GM18502 (cell line): ENCODE measurements at regions not wholly inside any gene's neighbourhood (a gene's known extent, or its start where the extent isn't known, plus 50 kb on each side); places are given as distances from the start of the nearest gene placed in this dataset.

Experiments
- ATAC-seq: cut with Tn5 transposase; IDR thresholded peaks from one replicate; pipeline ENCODE4 v1.9.1; 2021; ENCODE audit warnings: mild to moderate bottlenecking; ENCODE audit not compliant: unreplicated experiment, poor library complexity

DNA sequence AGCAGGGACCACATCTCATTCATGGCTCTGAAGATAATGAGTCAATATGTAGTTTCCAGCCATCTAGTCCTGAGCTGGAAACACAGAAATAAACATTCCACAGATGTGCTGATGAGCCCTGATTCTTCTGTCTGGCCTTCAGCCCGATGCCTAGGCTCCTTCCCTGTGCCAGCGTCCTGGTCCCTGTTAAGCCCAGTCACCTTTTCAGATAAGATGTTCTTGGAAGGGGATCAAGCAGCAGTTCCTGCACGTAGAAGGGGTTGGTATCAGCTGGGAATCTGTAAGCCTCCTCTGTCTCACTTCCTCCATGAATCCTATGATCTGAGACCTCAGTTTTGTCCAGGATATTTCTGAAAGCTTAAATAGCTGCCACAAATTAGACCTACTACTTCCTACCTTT, 149.3 kb downstream of the TTC32 start:
- no peak for ATAC-seq

DNA sequence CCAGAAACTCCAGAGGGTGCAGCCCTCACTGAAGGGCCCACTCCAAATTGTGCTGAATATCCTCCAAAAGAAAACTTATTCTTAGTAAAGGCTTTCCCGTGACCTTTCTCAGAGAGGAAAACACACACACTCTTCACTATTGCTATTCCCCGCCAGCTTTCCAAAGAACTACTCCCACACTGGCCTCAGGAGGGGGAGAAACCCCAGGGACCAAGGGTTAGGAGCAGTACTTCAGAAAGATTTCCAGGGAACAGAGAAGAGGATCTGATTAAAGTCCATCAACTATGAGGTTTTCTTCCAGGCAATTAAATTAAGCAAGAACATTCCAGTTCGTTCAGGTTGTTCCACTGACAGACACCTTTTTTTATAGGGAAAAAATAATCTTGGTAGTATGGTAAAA, 150.2 kb downstream of the TTC32 start:
- no peak for ATAC-seq

DNA sequence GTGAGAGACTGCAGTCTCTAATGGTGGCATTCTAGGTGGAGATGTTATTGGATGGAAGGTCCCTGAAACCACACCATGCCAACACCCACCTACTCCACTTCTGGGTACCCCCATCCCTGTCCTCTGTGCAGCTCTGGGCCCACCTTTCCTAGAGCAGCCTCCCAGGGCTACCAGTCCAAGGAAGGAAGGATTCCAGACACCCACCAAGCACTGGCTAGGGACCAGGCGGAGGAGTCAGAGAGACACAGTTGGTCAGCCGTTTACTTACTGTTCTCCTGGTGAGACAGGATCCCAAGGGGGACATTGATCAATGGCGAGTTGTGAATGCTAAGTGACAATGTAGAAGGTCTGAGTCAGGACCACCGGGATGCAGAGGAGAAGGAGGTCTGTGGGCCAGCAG, 151.6 kb downstream of the TTC32 start:
- no peak for ATAC-seq

DNA sequence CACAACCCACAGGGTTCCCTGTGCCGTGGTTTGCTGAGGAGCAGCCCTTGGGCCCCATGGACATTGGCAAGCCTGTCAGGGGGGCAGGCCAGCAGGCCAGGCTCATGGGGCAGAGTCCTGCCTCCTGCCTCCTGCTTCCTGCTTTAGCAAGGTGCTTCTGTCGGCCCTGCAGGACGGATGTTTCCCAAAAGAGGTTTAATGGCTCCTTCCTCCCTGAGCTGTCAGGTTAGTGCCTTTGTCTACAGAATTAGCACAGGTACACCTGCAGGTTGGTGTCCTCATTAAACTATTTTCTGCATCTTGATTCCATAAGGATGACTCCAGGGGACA, 152.3 kb downstream of the TTC32 start:
- no peak for ATAC-seq

DNA sequence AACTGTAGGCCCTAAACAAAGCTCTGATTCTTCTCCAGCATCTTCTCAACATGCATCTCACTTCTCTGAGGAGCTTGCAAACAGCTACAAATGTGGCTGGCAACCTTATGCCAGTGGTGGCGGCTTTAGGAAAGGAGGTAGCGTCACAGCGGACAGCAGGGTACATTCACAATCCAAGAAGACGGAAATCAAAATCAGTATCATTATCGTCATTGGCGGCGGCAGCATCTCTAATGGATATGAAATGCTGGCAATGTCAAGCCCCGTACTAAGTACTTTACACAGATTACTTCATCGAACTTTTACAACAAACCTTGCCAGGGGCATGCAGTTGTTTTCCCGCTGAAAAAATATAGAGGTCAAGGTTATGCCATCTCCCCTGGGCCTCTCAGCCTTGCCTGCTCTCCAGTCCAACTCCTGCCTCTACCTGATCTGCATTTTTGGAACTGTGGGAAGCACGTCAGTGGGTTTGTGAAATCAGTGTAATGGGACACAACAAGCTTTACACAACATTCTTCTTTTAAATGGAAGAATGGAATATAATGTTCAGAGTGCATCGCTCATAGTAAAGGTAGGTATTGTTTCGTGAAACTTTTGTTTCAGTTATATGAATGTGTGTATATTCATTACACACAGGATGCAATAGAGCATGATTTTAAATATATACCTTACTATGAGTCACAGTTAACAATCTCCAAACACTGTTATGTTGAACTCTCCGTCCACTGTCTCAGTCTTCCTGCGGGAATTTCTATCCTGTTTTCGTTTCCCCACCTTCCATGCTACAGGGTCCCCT, 152.9 kb downstream of the TTC32 start:
- no peak for ATAC-seq

DNA sequence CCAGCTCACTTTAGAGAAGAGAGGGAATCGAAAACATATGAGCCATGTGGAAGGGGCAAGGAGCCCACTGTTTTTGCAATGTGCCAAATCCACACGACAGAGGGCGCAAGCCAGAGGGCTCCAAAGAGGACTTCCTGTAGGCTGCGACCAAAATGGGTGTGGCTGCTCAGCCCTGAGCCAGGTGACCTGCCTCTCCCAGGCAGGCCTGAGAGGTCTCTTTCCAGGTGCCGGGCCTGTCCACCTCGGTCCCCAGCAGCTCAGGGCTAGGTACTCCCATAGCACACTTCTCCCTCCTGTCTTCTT, 153.8 kb downstream of the TTC32 start:
- ATAC-seq: no peak

DNA sequence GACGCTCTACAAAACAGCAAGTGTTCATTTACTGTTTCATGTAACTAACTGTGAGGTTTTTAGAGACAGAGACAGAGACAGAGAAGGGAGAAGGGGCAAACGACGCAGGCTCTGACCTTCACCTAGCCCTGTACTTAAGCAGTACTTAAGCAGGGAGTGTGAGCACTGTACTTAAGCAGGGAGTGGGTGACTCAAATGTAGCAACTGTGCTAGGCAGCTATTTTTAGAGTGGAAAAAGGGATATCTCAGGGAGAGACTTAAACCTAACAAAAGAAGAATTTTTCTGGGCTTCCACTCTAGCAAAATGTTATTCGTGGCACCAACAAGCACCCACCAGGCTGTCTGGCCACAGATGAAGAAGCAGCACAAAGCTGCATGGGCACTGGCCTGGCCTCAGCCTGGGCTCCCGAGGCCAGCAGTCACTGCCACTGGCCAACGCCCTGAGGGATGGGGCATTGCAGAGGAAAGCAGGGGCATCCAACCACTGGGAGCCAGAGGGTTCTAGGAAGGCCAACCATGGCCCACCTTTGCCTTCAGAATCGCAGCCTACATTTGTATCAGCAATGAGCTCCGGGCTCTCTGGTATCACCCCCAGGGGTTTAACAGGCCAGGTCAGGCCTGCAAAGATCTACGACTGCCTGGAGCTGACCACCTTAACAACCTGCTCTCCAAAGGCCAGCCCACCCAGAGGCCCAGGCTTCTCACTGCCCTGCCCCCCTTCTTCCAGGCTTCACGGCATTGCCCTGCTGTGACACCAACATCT, 154.3 kb downstream of the TTC32 start:
- no peak for ATAC-seq

DNA sequence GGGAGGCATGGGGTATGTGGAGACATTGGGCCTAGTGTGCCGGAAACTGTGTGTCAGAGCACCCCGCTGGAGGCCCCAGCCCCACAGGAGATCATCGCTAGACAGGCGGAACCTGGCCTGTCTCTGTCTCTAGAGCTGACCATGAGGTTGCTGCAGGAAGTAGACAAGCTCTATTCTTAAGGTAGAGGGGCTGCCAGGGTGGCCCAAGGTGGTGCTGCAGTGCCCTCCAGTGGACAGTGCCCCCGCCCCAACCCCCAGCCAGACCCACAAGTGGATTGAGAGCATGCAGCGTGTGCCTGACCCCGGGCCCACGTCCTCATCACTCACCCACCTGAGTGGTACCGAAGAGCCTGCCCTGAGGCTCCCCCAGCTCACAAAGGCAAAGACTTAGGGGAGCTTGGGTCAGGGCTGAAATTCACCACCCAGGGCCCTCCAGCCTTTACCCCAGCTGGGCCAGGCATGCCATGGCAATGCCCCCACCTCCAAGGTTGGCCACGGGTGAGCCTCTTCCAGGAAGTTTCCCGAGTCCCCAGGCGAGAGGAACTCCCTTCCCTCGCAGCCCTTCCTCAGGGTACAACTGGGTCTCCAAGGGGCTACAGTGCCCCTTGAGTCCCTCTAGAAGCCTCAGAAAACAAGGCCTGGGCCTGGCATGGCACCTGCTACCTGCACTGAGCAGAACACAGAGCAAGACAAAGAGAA, 155.0 kb downstream of the TTC32 start:
- ATAC-seq: no peak

DNA sequence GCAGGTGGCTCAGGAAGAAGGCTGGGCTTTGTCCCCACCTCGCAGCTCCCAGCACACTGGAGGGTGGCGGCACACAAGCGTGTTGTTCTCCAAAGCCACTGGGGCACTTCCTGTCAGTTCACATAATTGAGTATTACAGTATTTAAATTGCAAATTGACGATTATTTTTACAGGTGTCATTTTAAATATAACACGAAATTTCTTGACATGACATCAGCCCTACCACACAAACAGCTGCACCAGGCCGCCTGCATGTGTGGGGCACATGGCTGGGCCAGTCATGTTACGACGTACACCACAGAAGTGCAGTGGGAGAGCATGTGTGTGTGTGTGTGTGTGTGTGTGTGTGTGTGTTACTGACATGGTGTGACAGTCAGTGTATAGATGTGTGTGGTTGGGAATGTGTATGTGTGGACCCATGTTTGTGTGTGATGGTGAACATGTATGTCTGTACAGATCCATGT, 155.6 kb downstream of the TTC32 start:
- ATAC-seq: no peak

DNA sequence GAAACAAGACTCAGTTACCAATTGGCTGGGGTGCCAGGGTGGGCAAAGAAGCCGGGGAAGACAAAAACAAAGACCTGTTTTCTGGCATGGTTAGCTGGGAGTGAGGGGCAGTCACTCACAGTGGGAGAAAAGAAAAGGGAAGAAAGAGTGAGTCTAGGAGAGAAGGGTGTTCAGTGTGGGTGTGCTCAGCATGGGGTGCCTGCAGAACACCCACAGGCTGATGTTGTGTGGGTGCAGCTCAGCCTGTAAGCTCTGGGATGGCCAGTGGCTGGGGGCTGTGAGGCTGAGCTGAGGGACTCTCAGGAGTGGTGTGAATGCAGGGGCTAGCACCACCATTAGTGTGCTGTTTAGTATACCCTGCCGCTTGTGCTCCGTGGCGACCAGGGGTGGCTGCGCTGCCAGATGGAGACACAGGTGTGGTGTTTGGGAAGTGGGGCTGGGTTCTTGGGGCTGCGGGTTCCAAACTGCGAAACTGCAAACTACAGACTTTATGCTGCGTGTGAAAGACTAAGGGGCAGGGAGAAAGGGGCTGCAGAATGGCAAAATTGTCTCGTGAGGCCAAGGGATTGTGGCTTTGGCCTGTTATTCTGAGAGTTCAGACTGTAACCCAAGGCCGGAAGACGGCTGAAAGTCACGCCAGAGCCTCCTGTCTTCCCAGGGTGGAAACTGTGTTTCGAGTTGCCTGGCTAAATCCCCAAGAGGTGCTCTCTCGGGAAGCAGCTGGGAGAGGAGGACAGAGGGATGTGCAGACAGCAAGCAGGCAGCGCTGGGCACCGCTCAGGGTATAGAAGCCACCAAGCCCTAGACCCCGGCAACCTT, 156.3 kb downstream of the TTC32 start:
- ATAC-seq: no peak

DNA sequence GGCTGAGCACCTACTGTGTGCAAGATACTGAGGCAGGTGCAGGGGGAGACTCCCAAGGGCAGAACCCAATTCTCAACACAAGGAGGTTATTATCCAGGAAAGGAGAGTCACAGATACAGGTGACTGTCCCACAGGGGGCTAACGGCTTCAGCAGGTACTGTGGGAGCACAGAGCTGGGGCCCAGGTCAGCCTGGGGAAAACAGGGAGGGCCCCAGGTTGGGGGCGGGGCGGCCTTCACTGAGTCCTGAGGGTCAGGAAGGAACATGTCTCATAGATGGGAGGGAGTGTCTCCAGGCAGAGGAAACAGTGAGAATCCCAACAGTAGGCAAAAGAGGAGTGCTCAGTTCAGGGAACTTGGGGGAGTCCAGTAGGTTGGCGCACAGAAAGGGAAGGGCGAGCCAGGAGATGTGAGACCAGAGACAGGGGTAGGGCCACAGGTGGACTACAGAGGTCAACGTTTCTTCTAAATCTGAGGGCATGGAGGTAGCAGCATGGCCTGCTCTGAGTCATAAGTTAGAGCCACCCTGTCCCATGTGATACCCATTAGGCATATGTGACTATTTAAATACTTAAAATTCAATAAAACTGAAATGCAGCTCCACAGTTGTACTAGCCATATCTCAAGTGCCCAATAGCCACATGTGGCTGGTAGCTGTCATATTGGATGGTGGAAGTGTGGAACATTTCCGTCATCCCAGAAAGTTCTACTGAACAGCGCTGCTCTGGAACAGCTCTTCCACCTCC, 157.2 kb downstream of the TTC32 start:
- ATAC-seq: no peak

DNA sequence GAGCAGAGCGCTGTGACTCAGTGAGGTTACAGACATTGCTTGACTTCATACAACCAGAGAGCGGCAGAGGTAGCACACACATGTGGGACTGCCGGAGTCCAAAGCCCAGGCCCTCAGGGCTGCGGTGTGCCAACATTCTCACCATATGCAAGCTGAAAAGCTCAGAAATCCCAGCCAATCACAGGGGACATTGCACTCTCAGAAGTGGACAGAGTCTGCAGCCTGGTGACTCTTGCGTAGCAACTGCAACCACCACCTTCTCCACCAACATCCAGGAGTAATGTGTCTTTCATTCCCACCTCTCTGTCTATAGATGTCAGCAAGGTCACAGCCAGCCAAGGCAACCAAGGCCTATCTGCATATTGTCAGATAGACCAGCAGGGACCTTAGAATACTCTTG, 158.1 kb downstream of the TTC32 start:
- no peak for ATAC-seq

DNA sequence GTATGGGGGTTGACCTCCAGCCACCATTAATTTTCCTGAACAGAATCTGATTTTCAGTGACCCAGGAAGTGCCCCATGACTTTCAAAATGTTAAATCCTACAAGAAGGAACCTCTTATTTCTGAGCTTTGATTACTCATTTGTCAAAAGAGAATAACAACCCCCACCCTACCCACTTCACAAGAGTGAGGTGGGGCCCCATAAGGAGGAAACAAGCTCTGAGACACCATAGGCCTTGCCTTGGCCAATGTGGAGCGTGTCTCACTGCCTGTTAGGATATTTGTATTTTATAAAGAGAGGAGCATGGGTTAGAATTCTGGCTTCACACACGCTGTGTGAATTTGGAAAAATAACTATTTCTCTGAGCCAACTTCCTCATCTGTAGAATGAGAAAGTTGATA, 158.9 kb downstream of the TTC32 start:
- ATAC-seq: no peak

DNA sequence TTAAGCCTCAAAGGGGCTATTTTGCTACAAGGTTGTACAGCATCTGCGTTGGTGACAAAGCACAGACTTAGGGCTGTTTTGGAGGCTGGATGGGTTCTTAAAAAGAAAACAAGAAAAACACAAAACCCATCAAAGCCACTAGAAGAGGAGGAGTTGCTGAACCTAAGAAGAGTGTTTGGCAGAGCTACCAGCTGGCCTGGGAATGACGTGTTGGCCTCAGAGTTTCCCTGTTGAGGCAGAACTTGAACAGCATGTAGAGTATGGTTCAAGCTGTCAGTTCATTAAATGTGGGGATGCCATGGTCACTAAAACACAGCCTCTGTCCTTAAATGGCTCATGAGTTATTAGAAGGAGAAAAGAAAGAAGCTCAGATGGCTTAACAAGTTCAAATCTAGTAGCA, 162.5 kb downstream of the TTC32 start:
- ATAC-seq: no peak

DNA sequence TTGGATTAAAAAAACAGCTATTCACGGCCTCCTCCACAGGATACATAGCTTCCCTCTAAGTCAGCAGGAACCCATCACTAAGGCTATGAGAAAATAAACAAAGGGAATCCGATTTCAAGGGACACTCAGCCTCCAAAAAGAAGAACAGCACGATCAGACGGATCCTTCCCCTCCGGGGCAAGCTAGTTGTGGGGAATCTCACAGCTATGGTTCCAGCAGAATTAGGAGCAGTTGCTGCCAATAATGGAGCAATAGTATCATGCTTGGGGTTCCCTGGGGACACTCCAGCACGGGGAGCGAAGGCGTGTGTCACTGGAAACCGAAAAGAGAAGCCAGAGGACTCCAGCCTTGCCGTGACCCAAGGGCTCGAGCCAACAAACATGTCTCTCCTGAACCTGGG, 163.1 kb downstream of the TTC32 start:
- ATAC-seq: no peak

DNA sequence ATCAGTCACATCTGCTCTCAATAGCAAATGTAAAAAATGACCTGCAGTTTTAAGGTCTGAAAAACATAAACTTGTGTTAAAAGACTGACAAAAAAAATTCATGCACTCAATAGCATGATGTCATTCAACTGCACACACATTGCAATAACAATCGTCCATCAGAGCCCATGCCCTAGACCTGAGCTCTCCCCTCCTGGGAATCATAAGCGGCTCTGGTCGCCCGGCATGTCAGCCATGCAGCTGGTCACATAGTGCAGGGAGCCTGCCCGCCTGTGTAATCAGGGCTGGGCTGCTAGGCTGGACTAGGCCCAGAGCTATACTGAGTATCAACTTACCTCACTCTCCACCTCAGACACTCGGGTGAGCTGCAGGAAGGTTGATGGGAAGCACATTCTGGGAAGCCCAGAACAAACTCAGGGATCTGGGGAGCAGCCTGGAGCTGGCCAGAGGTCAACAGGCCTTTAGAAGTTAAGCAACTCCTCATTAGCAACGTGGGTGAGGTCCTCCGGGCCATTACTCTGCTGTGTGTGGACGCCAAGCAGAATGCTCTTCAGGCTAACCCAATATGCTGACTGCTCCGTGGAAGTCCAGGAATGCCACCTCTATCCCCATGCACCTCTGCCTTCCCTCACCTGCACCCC, 165.5 kb downstream of the TTC32 start:
- ATAC-seq: no peak

DNA sequence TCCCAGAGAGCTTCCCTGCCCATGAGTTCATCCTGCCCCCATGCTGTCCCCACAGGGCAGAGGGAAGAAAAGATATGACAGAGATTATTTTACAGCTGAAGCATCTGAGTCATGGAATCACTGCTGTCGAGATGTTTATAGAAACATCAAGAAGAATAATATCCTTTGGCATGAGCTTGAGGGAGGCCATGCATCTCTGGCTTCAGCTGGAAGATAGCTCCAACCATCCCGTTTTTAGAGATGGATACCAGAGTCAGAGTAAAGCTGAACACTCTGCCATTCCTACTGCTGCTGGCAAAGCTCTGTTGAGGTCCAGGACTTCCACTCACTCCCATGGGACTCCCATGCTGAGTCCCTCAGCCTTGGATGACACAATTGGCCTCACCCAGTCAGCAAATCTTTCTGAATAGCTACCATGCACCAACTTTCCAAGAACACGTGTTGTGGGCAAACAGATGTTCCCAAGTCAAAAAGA, 167.8 kb downstream of the TTC32 start:
- ATAC-seq: no peak

DNA sequence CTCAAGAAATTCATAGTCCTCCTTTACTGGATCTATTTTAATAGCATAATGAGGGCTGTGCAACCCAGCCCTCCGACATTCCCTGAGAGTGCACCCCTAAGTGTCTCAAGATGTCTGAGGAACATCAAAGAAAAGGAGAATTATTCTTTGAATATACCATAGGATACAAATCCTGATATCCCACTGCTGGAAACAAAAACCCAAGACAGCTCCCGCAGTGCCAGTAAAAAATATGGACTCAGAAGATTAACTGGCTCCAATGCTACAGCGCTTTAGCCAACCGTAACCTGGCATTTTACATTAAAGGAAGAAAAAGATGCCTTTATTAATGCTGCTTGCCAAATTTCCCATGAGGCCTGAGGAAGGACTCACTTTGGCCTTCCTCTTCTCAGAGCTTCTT, 168.4 kb downstream of the TTC32 start:
- no peak for ATAC-seq

DNA sequence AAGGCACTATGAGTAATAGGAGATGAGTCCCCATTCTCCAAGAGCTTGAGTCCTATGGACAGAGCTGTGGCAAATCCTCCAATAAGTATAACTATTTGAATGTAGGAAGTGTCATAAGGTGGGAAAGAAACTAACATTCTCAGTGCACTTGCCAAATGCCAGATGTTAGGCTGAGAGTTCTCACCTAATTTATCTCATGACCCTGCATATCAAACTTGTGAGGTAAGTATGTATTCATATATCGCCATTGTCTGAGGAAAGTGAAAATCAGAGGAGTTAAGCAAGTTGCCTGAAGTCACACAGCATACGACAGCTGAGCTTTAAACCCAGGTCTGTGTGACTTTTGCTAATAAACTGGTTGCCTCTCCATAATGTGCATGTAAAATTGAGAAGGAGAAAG, 169.5 kb downstream of the TTC32 start:
- ATAC-seq: no peak
